C4-2B (cell line): ENCODE measurements at regions not wholly inside any gene's neighbourhood (a gene's known extent, or its start where the extent isn't known, plus 50 kb on each side); places are given as distances from the start of the nearest gene placed in this dataset.

ENCODE experiments used
- CTCF ChIP-seq: fragments of 450-650 bp; conservative IDR thresholded peaks from 2 replicates; pipeline ENCODE4 v1.5.1; 2017; ENCODE audit warnings: mild to moderate bottlenecking
- ZFX ChIP-seq: fragments of 450-650 bp; IDR thresholded peaks from 2 replicates; pipeline ENCODE4 v1.6.1; 2017

- TF ChIP-seq CTCF = no peak
- TF ChIP-seq ZFX = no peak
Observed at GRCh38 chr3:67943546-67943945, 289.1 kb upstream of the SUCLG2 start.
